ENCODE measurements at regions not wholly inside any gene's neighbourhood (a gene's known extent, or its start where the extent isn't known, plus 50 kb on each side); places are given as distances from the start of the nearest gene placed in this dataset.

DNA sequence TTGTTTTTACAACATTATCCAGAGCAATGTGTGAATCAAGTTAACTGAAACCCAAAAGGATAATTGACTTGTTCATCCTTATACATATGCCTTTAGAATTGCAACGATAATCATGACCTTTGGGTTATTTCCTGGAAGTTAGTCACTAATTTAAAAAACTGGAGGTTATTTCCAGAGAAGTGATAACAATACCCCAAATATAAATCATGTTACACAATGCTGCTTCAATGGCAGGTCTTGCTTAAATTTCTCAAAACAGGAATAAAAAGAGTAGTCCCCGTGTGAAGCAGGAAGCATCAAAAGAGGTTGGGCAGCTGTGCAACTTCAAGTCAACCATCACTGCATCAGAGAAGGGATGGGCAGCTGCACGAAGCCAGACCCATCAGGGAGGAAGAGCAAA lies 134.4 kb downstream of the EFNB2 start:
- TF ChIP-seq, protein P1, sequence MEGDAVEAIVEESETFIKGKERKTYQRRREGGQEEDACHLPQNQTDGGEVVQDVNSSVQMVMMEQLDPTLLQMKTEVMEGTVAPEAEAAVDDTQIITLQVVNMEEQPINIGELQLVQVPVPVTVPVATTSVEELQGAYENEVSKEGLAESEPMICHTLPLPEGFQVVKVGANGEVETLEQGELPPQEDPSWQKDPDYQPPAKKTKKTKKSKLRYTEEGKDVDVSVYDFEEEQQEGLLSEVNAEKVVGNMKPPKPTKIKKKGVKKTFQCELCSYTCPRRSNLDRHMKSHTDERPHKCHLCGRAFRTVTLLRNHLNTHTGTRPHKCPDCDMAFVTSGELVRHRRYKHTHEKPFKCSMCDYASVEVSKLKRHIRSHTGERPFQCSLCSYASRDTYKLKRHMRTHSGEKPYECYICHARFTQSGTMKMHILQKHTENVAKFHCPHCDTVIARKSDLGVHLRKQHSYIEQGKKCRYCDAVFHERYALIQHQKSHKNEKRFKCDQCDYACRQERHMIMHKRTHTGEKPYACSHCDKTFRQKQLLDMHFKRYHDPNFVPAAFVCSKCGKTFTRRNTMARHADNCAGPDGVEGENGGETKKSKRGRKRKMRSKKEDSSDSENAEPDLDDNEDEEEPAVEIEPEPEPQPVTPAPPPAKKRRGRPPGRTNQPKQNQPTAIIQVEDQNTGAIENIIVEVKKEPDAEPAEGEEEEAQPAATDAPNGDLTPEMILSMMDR (conservative IDR thresholded peaks at IDR 0.05 in 1 of 2, IDR thresholded peaks at IDR 0.05 in 1 of 2; ENCODE audit: low read depth in 1 of 2, low read length in 2 of 2), result no peak
- TF ChIP-seq EZH2 (IDR thresholded peaks at IDR 0.05; ENCODE audit: low read length, missing control alignments), result no peak
